Panc1 (cell line): ENCODE measurements at regions not wholly inside any gene's neighbourhood (a gene's known extent, or its start where the extent isn't known, plus 50 kb on each side); places are given as distances from the start of the nearest gene placed in this dataset.

Experiments
- ATAC-seq: fragments of 200-7000 bp; cut with Tn5 transposase; 2 replicates; pipeline ENCODE4 v1.9.1; 2020; ENCODE audit warnings: mild to moderate bottlenecking, moderate library complexity
- BruUV-seq: library from RNA; stranded (reverse); fragments of 400-500 nt; replicated peaks from 2 replicates; lab custom pipeline; 2021; lab: Mats Ljungman, UMichigan
- CTCF ChIA-PET: fragments of 300-600 bp; sonication (Branson Sonifier 250); formaldehyde crosslinking; loops from one replicate; lab custom pipeline; 2022; ENCODE audit warnings: antibody characterized with exemption; lab: Charles Lee
- POLR2A ChIA-PET: fragments of 300-600 bp; sonication (Branson Sonifier 250); formaldehyde crosslinking; loops from one replicate; lab custom pipeline; 2022; ENCODE audit warnings: antibody characterized with exemption; lab: Charles Lee
- DNase-seq: peaks from one replicate; pipeline ENCODE4 v3.0.0-alpha.2; 2010; ENCODE audit warnings: low read depth, low spot score
- H3K27ac ChIP-seq: 2 replicates; pipeline ENCODE4 v1.5.1; 2011; ENCODE audit warnings: mild to moderate bottlenecking, low read length, inconsistent platforms
- H3K27me3 ChIP-seq: fragments of 200-500 bp; sonication (Bioruptor generic); 2 replicates; pipeline ENCODE4 v1.6.0; 2014; ENCODE audit warnings: low read length, inconsistent platforms; ENCODE audit not compliant: control insufficient read depth, insufficient read depth
- H3K36me3 ChIP-seq: fragments of 200-500 bp; sonication (Bioruptor generic); 2 replicates; pipeline ENCODE4 v1.5.1; 2014; ENCODE audit warnings: inconsistent platforms, mild to moderate bottlenecking, low read length, moderate library complexity; ENCODE audit not compliant: control insufficient read depth, insufficient read depth
- H3K4me1 ChIP-seq: 2 replicates; pipeline ENCODE4 v1.5.1; 2011; ENCODE audit warnings: inconsistent platforms, mild to moderate bottlenecking, low read length, moderate library complexity; ENCODE audit not compliant: control insufficient read depth, insufficient read depth
- H3K4me3 ChIP-seq, 2 experiments: 2 replicates each; pipeline ENCODE4 v1.5.1; 2011 to 2012; ENCODE audit warnings: low read depth in 2 of 2, low read length in 2 of 2, mild to moderate bottlenecking in 2 of 2, inconsistent platforms in 1 of 2, moderate library complexity in 1 of 2
- H3K9me3 ChIP-seq: fragments of 200-500 bp; sonication (Bioruptor generic); 2 replicates; pipeline ENCODE4 v1.5.1; 2014; ENCODE audit warnings: low read depth, mild to moderate bottlenecking, inconsistent platforms, low read length, moderate library complexity; ENCODE audit not compliant: control insufficient read depth, insufficient read depth
- POLR2AphosphoS5 ChIP-seq: IDR thresholded peaks from 2 replicates; pipeline ENCODE4 v1.6.1; 2012; ENCODE audit warnings: mild to moderate bottlenecking, low read depth, low read length, moderate library complexity
- SIN3A ChIP-seq: IDR thresholded peaks from 2 replicates; pipeline ENCODE4 v1.6.1; 2012; ENCODE audit warnings: low read depth, mild to moderate bottlenecking, low read length, moderate library complexity, borderline replicate concordance; ENCODE audit not compliant: insufficient read depth
- TCF7L2 ChIP-seq: IDR thresholded peaks from 2 replicates; pipeline ENCODE4 v1.6.1; 2011; ENCODE audit warnings: mild to moderate bottlenecking, low read depth, low read length, inconsistent platforms
- in situ Hi-C: cut with HindIII; loops from 2 replicates; pipeline ENCODE4 v1.10.0; 2016; ENCODE audit warnings: low sequenced_read_pairs, low pct_unique_long_range_greater_than_20kb
- intact Hi-C: fragments of 100-400 bp; cut with micrococcal nuclease; formaldehyde crosslinking; loops from one replicate; pipeline ENCODE4 v1.10.0; 2022; ENCODE audit not compliant: unreplicated experiment
- TF ChIP-seq, protein P1 (sequence below): fragments of 450-650 bp; IDR thresholded peaks from 2 replicates; pipeline ENCODE4 v1.5.1; 2017; ENCODE audit warnings: mild to moderate bottlenecking
- TF ChIP-seq, protein P2 (sequence below), 2 experiments: IDR thresholded peaks; 2 replicates each; pipeline ENCODE4 v1.6.1; 2011 to 2012; ENCODE audit warnings: low read depth in 2 of 2, control low read depth in 1 of 2, low read length in 1 of 2, mild to moderate bottlenecking in 1 of 2, moderate library complexity in 1 of 2; ENCODE audit not compliant: insufficient read depth in 1 of 2

DNA sequence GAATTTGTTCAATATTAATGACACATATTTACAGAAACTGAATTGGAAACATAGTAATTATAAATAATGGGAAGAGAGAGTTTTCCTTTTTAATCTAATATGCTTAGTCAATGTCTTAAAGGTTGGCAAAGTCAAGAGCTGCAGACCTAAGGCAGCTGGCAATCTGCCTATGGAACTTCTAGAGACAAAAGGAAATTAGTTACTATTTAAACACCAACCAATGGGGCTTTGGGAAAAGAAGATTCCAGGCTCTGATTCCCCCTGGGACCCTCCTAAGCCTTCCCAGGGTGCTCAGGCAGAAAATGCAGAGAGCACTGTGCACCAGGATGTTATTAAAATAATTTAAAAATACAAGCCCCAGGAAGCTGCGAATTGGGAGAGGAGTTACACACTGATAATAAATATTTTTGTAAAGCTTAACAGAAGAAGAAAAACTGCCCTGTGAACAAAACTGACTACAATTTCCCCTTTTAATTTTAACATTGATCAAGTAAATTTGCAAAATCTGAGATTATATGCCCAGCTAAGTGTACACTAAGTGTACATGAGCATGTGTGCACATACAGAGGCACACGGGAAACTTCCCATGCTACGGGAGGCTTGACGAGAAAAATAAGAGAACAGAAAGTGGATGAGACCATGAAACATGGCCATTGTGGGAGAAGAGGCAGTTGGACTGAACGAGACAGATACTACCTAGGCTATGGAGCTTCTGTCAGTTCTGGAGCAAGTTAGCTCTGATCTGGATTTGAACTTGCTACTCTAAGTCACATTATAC is 77.4 kb upstream of the ADAMTS16 start:
- ATAC-seq = no peak
- H3K36me3 ChIP-seq = no peaks in the 10 kb centered on the region
- POLR2A ChIA-PET = no interaction called here
- intact Hi-C loops = no loop called here
- H3K27me3 ChIP-seq = no peaks in the 10 kb centered on the region; the same call in 1 of the 2 replicates
- H3K27ac ChIP-seq = no peak overlapping the region
- H3K4me3 ChIP-seq = no peak overlapping the region
- H3K9me3 ChIP-seq = no peaks in the 10 kb centered on the region
- in situ Hi-C loops = no loop called here
- H3K4me1 ChIP-seq = no peaks in the 10 kb centered on the region
- DNase-seq = no peak
- no TSS peak for BruUV-seq
- CTCF ChIA-PET = no interaction called here
- TF ChIP-seq POLR2AphosphoS5 (no peak), SIN3A (no peak)
- TF ChIP-seq, protein P1, sequence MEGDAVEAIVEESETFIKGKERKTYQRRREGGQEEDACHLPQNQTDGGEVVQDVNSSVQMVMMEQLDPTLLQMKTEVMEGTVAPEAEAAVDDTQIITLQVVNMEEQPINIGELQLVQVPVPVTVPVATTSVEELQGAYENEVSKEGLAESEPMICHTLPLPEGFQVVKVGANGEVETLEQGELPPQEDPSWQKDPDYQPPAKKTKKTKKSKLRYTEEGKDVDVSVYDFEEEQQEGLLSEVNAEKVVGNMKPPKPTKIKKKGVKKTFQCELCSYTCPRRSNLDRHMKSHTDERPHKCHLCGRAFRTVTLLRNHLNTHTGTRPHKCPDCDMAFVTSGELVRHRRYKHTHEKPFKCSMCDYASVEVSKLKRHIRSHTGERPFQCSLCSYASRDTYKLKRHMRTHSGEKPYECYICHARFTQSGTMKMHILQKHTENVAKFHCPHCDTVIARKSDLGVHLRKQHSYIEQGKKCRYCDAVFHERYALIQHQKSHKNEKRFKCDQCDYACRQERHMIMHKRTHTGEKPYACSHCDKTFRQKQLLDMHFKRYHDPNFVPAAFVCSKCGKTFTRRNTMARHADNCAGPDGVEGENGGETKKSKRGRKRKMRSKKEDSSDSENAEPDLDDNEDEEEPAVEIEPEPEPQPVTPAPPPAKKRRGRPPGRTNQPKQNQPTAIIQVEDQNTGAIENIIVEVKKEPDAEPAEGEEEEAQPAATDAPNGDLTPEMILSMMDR = no peak

DNA sequence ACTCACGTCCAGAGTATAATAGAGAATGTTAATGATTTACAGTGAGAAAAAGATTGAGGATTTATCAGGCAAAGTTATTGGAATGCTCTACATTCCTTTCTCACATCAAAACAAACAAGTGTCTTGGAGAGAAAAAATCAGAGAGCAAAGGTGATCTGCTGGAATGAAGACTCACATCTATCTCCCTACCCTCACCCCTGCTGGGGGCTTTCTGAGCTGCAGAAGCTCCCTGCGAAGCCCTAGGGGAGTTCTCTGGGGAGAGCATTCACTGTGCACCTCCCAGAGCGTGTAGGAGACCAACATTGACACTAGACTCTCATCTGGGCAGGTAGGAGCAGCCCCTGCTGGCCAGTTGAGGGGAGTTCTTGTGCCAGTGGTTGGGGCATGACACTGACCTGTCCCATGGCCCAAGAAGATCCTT is 76.6 kb upstream of the ADAMTS16 start:
- no peaks in the 10 kb centered on the region for H3K9me3 ChIP-seq
- DNase-seq (no peak), ATAC-seq (no peak)
- in situ Hi-C loops = no loop called here
- no peaks in the 10 kb centered on the region for H3K36me3 ChIP-seq
- BruUV-seq = no TSS peak
- intact Hi-C loops = no loop called here
- no peak overlapping the region for H3K27ac ChIP-seq
- ChIA-PET POLR2A (no interaction called here), CTCF (no interaction called here)
- H3K4me3 ChIP-seq = no peak overlapping the region
- no peaks in the 10 kb centered on the region for H3K4me1 ChIP-seq
- H3K27me3 ChIP-seq = no peaks in the 10 kb centered on the region; the same call in 1 of the 2 replicates
- TF ChIP-seq, protein P2, sequence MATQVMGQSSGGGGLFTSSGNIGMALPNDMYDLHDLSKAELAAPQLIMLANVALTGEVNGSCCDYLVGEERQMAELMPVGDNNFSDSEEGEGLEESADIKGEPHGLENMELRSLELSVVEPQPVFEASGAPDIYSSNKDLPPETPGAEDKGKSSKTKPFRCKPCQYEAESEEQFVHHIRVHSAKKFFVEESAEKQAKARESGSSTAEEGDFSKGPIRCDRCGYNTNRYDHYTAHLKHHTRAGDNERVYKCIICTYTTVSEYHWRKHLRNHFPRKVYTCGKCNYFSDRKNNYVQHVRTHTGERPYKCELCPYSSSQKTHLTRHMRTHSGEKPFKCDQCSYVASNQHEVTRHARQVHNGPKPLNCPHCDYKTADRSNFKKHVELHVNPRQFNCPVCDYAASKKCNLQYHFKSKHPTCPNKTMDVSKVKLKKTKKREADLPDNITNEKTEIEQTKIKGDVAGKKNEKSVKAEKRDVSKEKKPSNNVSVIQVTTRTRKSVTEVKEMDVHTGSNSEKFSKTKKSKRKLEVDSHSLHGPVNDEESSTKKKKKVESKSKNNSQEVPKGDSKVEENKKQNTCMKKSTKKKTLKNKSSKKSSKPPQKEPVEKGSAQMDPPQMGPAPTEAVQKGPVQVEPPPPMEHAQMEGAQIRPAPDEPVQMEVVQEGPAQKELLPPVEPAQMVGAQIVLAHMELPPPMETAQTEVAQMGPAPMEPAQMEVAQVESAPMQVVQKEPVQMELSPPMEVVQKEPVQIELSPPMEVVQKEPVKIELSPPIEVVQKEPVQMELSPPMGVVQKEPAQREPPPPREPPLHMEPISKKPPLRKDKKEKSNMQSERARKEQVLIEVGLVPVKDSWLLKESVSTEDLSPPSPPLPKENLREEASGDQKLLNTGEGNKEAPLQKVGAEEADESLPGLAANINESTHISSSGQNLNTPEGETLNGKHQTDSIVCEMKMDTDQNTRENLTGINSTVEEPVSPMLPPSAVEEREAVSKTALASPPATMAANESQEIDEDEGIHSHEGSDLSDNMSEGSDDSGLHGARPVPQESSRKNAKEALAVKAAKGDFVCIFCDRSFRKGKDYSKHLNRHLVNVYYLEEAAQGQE (IDR thresholded peaks at IDR 0.05; ENCODE audit: insufficient read depth in 1 of 2, low read depth in 2 of 2, low read length in 1 of 2) = no peak
- TF ChIP-seq, protein P1 = 0 out of 2 replicates have a peak, but pooled peaks have one; percentile 9
- TF ChIP-seq TCF7L2 (no peak), SIN3A (no peak), POLR2AphosphoS5 (no peak)
